ENCODE measurements at regions not wholly inside any gene's neighbourhood (a gene's known extent, or its start where the extent isn't known, plus 50 kb on each side); places are given as distances from the start of the nearest gene placed in this dataset.
A peak's percentile ranks its signal among the peaks of the same experiment; 100 is the strongest.

DNA sequence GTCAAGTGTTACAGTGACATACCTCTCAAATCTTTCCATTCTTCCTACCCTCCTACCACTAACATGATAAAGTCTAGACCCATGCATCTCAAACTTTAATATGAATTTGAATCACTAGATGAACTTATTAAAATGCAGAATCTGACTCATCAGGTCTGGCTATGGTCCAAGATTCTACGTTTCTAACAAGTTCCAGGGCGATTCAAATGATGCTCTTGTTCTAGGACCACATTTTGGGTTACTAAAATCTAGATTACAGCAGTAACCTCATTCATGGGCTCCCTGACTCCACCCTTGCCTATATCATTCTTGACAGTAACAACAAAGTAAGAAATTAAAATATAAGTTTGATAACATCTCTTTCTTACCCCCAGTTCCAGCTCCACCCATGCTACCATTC, 124.8 kb upstream of the LSM8 start:
- BruUV-seq (replicated peaks) = no TSS peak
- CTCF ChIA-PET = no interaction called here
- intact Hi-C loops (cut with micrococcal nuclease) = no loop called here
- POLR2A ChIA-PET = no interaction called here
- Mint-ChIP-seq H3K27me3 (ENCODE audit: insufficient read depth, unreplicated experiment) (no peaks in the 10 kb centered on the region), H3K36me3 (ENCODE audit: insufficient read depth, unreplicated experiment) (no peaks in the 10 kb centered on the region), H3K27ac (ENCODE audit: low read depth, unreplicated experiment) (no peak overlapping the region), H3K9me3 (ENCODE audit: unreplicated experiment) (no peaks in the 10 kb centered on the region), H3K4me3 (ENCODE audit: unreplicated experiment) (no peak overlapping the region), H3K4me1 (ENCODE audit: insufficient read depth, unreplicated experiment) (peaks cover 19% of the 10 kb centered on the region)
- TF ChIP-seq, protein P1, sequence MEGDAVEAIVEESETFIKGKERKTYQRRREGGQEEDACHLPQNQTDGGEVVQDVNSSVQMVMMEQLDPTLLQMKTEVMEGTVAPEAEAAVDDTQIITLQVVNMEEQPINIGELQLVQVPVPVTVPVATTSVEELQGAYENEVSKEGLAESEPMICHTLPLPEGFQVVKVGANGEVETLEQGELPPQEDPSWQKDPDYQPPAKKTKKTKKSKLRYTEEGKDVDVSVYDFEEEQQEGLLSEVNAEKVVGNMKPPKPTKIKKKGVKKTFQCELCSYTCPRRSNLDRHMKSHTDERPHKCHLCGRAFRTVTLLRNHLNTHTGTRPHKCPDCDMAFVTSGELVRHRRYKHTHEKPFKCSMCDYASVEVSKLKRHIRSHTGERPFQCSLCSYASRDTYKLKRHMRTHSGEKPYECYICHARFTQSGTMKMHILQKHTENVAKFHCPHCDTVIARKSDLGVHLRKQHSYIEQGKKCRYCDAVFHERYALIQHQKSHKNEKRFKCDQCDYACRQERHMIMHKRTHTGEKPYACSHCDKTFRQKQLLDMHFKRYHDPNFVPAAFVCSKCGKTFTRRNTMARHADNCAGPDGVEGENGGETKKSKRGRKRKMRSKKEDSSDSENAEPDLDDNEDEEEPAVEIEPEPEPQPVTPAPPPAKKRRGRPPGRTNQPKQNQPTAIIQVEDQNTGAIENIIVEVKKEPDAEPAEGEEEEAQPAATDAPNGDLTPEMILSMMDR (IDR thresholded peaks at IDR 0.05; ENCODE audit: unreplicated experiment) = no peak
- peak; percentile 69 for DNase-seq (ENCODE audit: unreplicated experiment)

DNA sequence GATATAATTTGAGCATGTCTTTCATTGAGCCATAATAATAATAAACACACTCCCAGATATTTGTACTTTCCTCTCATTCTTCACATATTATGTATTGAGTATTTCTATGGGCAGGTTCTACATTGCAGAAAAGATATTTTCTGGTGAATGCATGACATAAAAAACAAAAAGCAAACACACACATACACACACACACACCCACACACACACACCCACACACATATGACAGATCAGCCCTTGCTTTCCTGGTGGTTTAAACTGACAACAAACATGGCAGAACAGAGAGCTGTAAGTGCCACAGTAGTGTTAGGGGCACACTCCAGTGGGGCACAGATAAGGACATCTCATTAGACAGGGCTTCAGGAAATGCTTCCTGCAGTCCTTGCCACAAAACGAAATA, 123.3 kb upstream of the LSM8 start:
- ChIA-PET CTCF (interaction anchor here (0.6 kb wide), 1 partner anchor 602 kb away, joined by 3 read pairs; no protein-coding TSS in a partner anchor), POLR2A (interaction anchor here (1.1 kb wide), 1 partner anchor 17 kb away, joined by 3 read pairs; no protein-coding TSS in a partner anchor)
- no peaks in the 10 kb centered on the region for H3K27me3 Mint-ChIP-seq (ENCODE audit: insufficient read depth, unreplicated experiment)
- TF ChIP-seq, protein P1 (IDR thresholded peaks at IDR 0.05; ENCODE audit: unreplicated experiment) = no peak
- H3K4me1 Mint-ChIP-seq (ENCODE audit: insufficient read depth, unreplicated experiment) = peaks cover 19% of the 10 kb centered on the region
- no peak for DNase-seq (ENCODE audit: unreplicated experiment)
- intact Hi-C loops (cut with micrococcal nuclease) = no loop called here
- no peaks in the 10 kb centered on the region for H3K9me3 Mint-ChIP-seq (ENCODE audit: unreplicated experiment)
- H3K36me3 Mint-ChIP-seq (ENCODE audit: insufficient read depth, unreplicated experiment) = no peaks in the 10 kb centered on the region
- no peak overlapping the region for H3K4me3 Mint-ChIP-seq (ENCODE audit: unreplicated experiment)
- no peak overlapping the region for H3K27ac Mint-ChIP-seq (ENCODE audit: low read depth, unreplicated experiment)
- no TSS peak for BruUV-seq (replicated peaks)

DNA sequence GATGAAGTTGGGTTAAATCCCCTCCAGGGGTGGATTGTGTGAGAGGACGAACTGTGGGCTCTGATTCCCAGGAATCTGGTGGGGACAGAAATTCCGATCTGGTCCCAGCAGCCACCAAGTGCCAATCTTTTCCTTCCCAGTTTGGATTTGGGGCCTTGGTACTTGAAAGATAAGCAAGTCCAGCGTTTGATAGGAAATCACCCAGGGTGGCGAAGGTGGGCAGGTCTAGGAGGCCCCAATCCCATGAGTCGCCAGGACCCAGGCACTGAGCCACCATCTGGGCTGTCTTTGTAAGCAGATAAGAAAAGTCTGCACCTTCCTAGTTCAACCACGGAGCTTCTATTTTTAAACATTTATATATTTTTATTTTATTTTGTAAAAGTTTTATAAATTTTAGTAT, 122.6 kb upstream of the LSM8 start:
- H3K27me3 Mint-ChIP-seq (ENCODE audit: insufficient read depth, unreplicated experiment) = no peaks in the 10 kb centered on the region
- ChIA-PET POLR2A (interaction anchor here (1.1 kb wide), 1 partner anchor 16 kb away, joined by 3 read pairs; no protein-coding TSS in a partner anchor), CTCF (interaction anchor here (0.6 kb wide), 1 partner anchor 602 kb away, joined by 3 read pairs; no protein-coding TSS in a partner anchor)
- TF ChIP-seq, protein P1 (IDR thresholded peaks at IDR 0.05; ENCODE audit: unreplicated experiment) = no peak
- intact Hi-C loops (cut with micrococcal nuclease) = no loop called here
- H3K27ac Mint-ChIP-seq (ENCODE audit: low read depth, unreplicated experiment) = no peak overlapping the region
- H3K9me3 Mint-ChIP-seq (ENCODE audit: unreplicated experiment) = no peaks in the 10 kb centered on the region
- H3K4me3 Mint-ChIP-seq (ENCODE audit: unreplicated experiment) = no peak overlapping the region
- peaks cover 19% of the 10 kb centered on the region for H3K4me1 Mint-ChIP-seq (ENCODE audit: insufficient read depth, unreplicated experiment)
- no peaks in the 10 kb centered on the region for H3K36me3 Mint-ChIP-seq (ENCODE audit: insufficient read depth, unreplicated experiment)
- BruUV-seq (replicated peaks) = no TSS peak
- DNase-seq (ENCODE audit: unreplicated experiment) = no peak

DNA sequence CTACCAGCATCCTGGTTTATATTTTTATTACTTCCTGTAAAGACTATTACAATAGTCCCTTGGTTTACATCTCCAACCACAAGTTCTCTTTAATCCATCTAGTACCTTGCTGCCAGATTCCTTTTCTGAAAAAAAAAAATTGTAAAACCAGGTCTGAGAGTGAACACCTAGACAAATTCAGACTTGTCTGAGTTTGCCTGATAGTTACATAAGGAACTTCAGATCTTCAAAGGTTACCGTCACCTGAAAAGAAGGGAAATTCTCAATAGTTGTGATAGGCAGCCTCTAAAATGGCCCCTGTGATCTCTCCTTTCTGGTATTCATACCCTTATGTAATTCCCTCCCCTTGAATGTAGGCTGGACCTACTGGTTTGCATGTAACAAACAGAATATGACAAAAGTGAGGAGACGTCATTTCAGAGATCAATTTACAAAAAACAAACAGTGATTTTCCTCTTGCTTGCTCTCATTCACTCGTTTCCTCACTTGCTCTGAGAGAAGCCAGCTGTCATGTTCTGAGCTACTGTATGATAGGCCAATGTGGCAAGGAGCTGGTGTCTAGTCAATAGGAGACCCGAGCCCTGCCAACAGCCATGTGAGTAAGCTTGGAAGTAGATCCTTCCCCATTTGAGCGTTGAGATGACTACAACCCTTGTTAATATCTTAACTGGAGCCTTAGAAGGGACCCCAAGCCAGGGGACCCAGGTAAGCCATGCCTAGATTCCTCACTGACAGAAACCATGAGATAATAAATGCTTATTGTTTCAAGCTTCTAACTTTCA, 110.9 kb upstream of the LSM8 start:
- intact Hi-C loops (cut with micrococcal nuclease) = no loop called here
- Mint-ChIP-seq H3K27me3 (ENCODE audit: insufficient read depth, unreplicated experiment) (no peaks in the 10 kb centered on the region), H3K36me3 (ENCODE audit: insufficient read depth, unreplicated experiment) (no peaks in the 10 kb centered on the region), H3K4me3 (ENCODE audit: unreplicated experiment) (no peak overlapping the region), H3K9me3 (ENCODE audit: unreplicated experiment) (no peaks in the 10 kb centered on the region), H3K4me1 (ENCODE audit: insufficient read depth, unreplicated experiment) (peaks cover 43% of the 10 kb centered on the region), H3K27ac (ENCODE audit: low read depth, unreplicated experiment) (peak overlapping the region; percentile 62)
- POLR2A ChIA-PET = interaction anchor here (1.0 kb wide), 1 partner anchor 183 kb away, joined by 3 read pairs; no protein-coding TSS in a partner anchor
- BruUV-seq (replicated peaks) = no TSS peak
- DNase-seq (ENCODE audit: unreplicated experiment) = no peak
- CTCF ChIA-PET = no interaction called here
- TF ChIP-seq, protein P1 (IDR thresholded peaks at IDR 0.05; ENCODE audit: unreplicated experiment) = no peak

All from MCF 10A (cell line).